ENCODE measurements at regions not wholly inside any gene's neighbourhood (a gene's known extent, or its start where the extent isn't known, plus 50 kb on each side); places are given as distances from the start of the nearest gene placed in this dataset.

DNA sequence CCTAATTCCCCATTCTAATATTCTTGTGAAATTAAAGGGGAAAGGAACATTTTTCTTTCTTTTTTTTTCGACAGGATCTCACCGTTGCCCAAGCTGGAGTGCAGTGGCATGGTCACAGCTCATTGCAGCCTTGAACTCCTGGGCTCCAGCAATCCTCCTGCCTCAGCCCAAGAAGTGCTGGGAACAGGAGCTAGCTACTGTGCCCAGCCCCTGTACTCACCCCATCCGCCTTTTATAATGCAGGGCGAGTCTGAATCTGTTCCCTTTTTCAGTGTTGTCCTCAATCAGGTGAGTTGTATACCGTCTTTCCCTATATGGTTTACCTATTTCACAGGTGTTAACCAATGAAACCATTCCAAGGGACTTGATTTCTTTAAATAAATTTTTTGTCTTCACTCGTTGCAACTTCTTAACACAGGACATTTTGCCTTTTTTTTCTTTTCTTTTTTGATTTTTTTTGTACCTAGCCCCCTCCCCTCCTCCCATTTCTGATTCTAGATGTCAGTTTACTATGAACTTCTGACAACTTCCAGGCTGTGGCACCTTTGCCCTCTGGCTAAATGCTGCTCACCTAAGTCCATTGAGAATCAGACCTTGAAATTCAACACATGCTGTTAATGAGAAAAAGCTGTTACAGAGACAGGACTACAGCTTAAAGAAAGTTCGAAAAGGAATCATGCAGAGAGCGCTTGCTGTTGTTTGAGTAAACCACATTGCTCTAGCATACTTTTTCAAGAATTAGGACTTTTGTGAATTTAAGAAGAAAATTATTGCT, 562.1 kb upstream of the KLF12 start:
- CTCF ChIA-PET: no interaction called here
- TF ChIP-seq, protein P1, sequence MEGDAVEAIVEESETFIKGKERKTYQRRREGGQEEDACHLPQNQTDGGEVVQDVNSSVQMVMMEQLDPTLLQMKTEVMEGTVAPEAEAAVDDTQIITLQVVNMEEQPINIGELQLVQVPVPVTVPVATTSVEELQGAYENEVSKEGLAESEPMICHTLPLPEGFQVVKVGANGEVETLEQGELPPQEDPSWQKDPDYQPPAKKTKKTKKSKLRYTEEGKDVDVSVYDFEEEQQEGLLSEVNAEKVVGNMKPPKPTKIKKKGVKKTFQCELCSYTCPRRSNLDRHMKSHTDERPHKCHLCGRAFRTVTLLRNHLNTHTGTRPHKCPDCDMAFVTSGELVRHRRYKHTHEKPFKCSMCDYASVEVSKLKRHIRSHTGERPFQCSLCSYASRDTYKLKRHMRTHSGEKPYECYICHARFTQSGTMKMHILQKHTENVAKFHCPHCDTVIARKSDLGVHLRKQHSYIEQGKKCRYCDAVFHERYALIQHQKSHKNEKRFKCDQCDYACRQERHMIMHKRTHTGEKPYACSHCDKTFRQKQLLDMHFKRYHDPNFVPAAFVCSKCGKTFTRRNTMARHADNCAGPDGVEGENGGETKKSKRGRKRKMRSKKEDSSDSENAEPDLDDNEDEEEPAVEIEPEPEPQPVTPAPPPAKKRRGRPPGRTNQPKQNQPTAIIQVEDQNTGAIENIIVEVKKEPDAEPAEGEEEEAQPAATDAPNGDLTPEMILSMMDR (conservative IDR thresholded peaks at IDR 0.05; ENCODE audit: low read depth, low read length): no peak
- no peak for TF ChIP-seq EZH2 (IDR thresholded peaks at IDR 0.05; ENCODE audit: borderline replicate concordance, low read depth, low read length, poor library complexity, severe bottlenecking)

DNA sequence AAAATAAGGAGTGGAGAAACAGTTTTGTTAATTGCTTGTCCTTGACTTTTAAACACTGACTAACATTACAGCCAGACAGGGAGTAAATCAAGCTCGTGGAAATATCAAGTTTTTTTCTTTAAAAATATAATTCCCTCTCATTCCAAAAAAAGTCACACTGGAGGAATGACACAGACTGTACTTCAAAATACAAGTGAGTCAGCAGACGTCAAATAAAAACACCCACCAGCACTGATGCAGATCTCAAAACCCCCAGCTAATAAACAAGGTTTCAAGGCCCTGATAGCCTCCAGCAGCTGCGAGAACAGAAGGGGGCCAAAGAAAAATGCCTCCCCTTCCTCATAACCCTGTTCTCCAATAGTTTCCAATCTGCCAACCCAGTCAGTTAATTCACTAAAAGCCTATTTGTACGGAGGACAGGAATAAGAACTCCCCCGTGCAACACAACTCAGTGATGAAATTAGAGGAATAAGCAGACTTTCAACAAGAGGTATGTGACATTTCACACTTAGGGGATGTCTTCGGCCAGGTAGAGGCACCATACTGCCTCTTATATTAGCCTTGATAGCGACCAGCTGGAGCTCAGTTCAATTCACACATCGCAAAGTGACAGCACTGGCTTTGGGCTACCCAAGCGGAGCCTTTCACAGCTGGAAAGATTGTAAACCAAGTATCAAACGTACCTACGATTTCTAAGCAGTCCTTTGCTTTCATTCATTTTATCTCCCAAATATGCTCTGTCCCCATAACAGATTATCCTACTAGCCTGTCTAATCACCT, 561.0 kb upstream of the KLF12 start:
- no peak for DNase-seq (ENCODE audit: low spot score)
- H3K36me3 ChIP-seq (ENCODE audit: insufficient read depth, low read length, poor library complexity, severe bottlenecking): no peaks in the 10 kb centered on the region
- no peak for TF ChIP-seq EZH2 (IDR thresholded peaks at IDR 0.05; ENCODE audit: borderline replicate concordance, low read depth, low read length, poor library complexity, severe bottlenecking)
- ChIA-PET CTCF (no interaction called here), POLR2A (ENCODE audit: low non-redundant PET) (no interaction called here)
- intact Hi-C loops (cut with micrococcal nuclease; ENCODE audit: unreplicated experiment): no loop called here
- H3K27me3 ChIP-seq (replicated peaks; ENCODE audit: insufficient read depth, low read depth, low read length, poor library complexity): no peaks in the 10 kb centered on the region
- no peak overlapping the region for H3K27ac ChIP-seq (ENCODE audit: low read depth, low read length, poor library complexity, severe bottlenecking)
- H3K4me1 ChIP-seq (ENCODE audit: insufficient read depth, low read length, poor library complexity, severe bottlenecking): no peaks in the 10 kb centered on the region
- no TSS peak for BruUV-seq (replicated peaks)
- no peaks in the 10 kb centered on the region for H3K9me3 ChIP-seq (ENCODE audit: low read depth, low read length, poor library complexity, severe bottlenecking)
- H3K4me3 ChIP-seq (ENCODE audit: low read depth, low read length, poor library complexity, severe bottlenecking): no peak overlapping the region

More for the DNA sequence above, 562.1 kb upstream of the KLF12 start:
- BruUV-seq (replicated peaks): no TSS peak
- H3K27ac ChIP-seq (ENCODE audit: low read depth, low read length, poor library complexity, severe bottlenecking): no peak overlapping the region
- no peaks in the 10 kb centered on the region for H3K9me3 ChIP-seq (ENCODE audit: low read depth, low read length, poor library complexity, severe bottlenecking)
- DNase-seq (ENCODE audit: low spot score): no peak
- no peaks in the 10 kb centered on the region for H3K4me1 ChIP-seq (ENCODE audit: insufficient read depth, low read length, poor library complexity, severe bottlenecking)
- H3K27me3 ChIP-seq (replicated peaks; ENCODE audit: insufficient read depth, low read depth, low read length, poor library complexity): no peaks in the 10 kb centered on the region
- H3K4me3 ChIP-seq (ENCODE audit: low read depth, low read length, poor library complexity, severe bottlenecking): no peak overlapping the region
- H3K36me3 ChIP-seq (ENCODE audit: insufficient read depth, low read length, poor library complexity, severe bottlenecking): no peaks in the 10 kb centered on the region
- POLR2A ChIA-PET (ENCODE audit: low non-redundant PET): no interaction called here
- intact Hi-C loops (cut with micrococcal nuclease; ENCODE audit: unreplicated experiment): no loop called here

DNA sequence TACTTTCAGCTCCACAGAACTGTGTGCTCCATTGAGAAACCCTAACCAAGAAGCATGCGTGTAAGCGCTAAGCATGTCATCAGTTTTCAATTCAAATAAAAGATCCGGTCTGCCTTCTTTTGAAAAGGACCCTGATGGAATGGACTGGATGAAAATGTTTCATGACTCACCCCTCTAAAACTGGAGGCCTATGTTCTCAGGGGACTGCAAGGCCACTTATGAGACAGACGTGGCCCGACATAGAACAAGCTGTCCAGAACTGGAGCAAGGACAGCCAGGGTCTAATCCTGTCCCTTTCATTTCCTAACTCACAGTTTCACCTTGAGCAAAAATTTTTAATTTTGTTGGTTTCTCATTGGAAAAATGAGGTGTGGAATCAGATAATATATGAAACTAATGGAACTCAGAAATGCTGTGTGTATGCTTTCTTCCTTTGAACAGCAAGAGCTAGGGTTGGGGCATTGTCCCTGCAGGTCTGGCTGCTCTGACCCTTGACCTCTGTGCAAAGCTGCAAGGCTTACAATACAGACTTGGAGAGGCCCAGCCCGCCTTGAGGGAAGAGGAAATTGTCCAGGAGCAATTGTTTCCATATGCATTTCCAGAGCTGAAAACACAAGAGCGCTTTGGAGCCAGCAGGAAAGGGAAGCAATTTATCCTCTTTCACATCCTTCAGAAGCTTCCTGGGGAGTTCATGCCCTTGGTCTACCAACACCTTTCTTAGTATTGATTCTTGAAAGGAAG, 553.4 kb upstream of the KLF12 start:
- CTCF ChIA-PET: no interaction called here
- no TSS peak for BruUV-seq (replicated peaks)
- H3K4me1 ChIP-seq (ENCODE audit: insufficient read depth, low read length, poor library complexity, severe bottlenecking): no peaks in the 10 kb centered on the region
- no peak for TF ChIP-seq EZH2 (IDR thresholded peaks at IDR 0.05; ENCODE audit: borderline replicate concordance, low read depth, low read length, poor library complexity, severe bottlenecking)
- TF ChIP-seq, protein P1 (conservative IDR thresholded peaks at IDR 0.05; ENCODE audit: low read depth, low read length): no peak
- H3K27ac ChIP-seq (ENCODE audit: low read depth, low read length, poor library complexity, severe bottlenecking): no peak overlapping the region
- intact Hi-C loops (cut with micrococcal nuclease; ENCODE audit: unreplicated experiment): no loop called here
- H3K27me3 ChIP-seq (replicated peaks; ENCODE audit: insufficient read depth, low read depth, low read length, poor library complexity): no peaks in the 10 kb centered on the region
- no peaks in the 10 kb centered on the region for H3K9me3 ChIP-seq (ENCODE audit: low read depth, low read length, poor library complexity, severe bottlenecking)
- no peak for DNase-seq (ENCODE audit: low spot score)
- POLR2A ChIA-PET (ENCODE audit: low non-redundant PET): no interaction called here
- no peaks in the 10 kb centered on the region for H3K36me3 ChIP-seq (ENCODE audit: insufficient read depth, low read length, poor library complexity, severe bottlenecking)
- no peak overlapping the region for H3K4me3 ChIP-seq (ENCODE audit: low read depth, low read length, poor library complexity, severe bottlenecking)
